ENCODE measurements at regions not wholly inside any gene's neighbourhood (a gene's known extent, or its start where the extent isn't known, plus 50 kb on each side); places are given as distances from the start of the nearest gene placed in this dataset.

GRCh38 chr12:77131977-77132490 is 66.7 kb upstream of the E2F7 start:
- Histone ChIP-seq H4K20me1 (ENCODE audit: insufficient read depth) (no peaks in the 10 kb centered on the region), H3K4me3 (ENCODE audit: low read depth in 2 of 2, low read length in 1 of 2) (no peak overlapping the region), H3K4me1 (ENCODE audit: control insufficient read depth in 1 of 2, insufficient read depth in 2 of 2, low read depth in 1 of 2, low read length in 1 of 2) (no peaks in the 10 kb centered on the region; a peak in 1 of 4 replicates), H2AFZ (ENCODE audit: low read depth) (no peak overlapping the region), H3K27ac (ENCODE audit: low read depth in 2 of 2, low read length in 1 of 2) (no peak overlapping the region), H3K4me2 (no peak overlapping the region), H3K27me3 (ENCODE audit: insufficient read depth) (no peaks in the 10 kb centered on the region), H3K9me3 (no peaks in the 10 kb centered on the region), H3F3A (replicated peaks; ENCODE audit: insufficient read depth) (no peaks in the 10 kb centered on the region), H3K79me2 (ENCODE audit: insufficient read depth) (no peaks in the 10 kb centered on the region), H3K9ac (no peak overlapping the region), H3K9me2 (no peaks in the 10 kb centered on the region), H3K36me3 (replicated peaks in 1 of 2; ENCODE audit: control insufficient read depth in 1 of 2, insufficient read depth in 2 of 2, low read length in 1 of 2) (no peaks in the 10 kb centered on the region)
- TF ChIP-seq EZH2phosphoT487 (IDR thresholded peaks at IDR 0.05; ENCODE audit: borderline replicate concordance, low read depth) (no peak), RXRA (IDR thresholded peaks at IDR 0.05; ENCODE audit: borderline replicate concordance, low read depth) (no peak), FOXM1 (IDR thresholded peaks at IDR 0.05; ENCODE audit: low read depth) (no peak), YY1 (IDR thresholded peaks at IDR 0.05; ENCODE audit: low read depth) (no peak), MXI1 (IDR thresholded peaks at IDR 0.05; ENCODE audit: low read depth, low read length) (no peak), CHD2 (IDR thresholded peaks at IDR 0.05; ENCODE audit: low read length, partially characterized antibody) (no peak), GATA2 (CRISPR knock-in tag; IDR thresholded peaks at IDR 0.05) (no peak), NRF1 (IDR thresholded peaks at IDR 0.05; ENCODE audit: low read depth, low read length) (no peak), GABPA (IDR thresholded peaks at IDR 0.05; ENCODE audit: low read depth) (no peak), REST (IDR thresholded peaks at IDR 0.05; ENCODE audit: low read depth, low read length) (no peak), FOSL2 (IDR thresholded peaks at IDR 0.05; ENCODE audit: borderline replicate concordance, low read depth) (no peak), ELF1 (IDR thresholded peaks at IDR 0.05) (no peak), TAF1 (IDR thresholded peaks at IDR 0.05; ENCODE audit: borderline replicate concordance, low read depth, low read length) (no peak), SIN3A (IDR thresholded peaks at IDR 0.05; ENCODE audit: borderline replicate concordance, low read depth, low read length) (no peak), EP300 (IDR thresholded peaks at IDR 0.05; ENCODE audit: borderline replicate concordance in 1 of 2, low read depth in 1 of 2, low read length in 1 of 2) (no peak)
- TF ChIP-seq, protein P1, sequence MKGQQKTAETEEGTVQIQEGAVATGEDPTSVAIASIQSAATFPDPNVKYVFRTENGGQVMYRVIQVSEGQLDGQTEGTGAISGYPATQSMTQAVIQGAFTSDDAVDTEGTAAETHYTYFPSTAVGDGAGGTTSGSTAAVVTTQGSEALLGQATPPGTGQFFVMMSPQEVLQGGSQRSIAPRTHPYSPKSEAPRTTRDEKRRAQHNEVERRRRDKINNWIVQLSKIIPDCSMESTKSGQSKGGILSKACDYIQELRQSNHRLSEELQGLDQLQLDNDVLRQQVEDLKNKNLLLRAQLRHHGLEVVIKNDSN (IDR thresholded peaks at IDR 0.05; ENCODE audit: borderline replicate concordance, low read depth): no peak
- TF ChIP-seq, protein P2, sequence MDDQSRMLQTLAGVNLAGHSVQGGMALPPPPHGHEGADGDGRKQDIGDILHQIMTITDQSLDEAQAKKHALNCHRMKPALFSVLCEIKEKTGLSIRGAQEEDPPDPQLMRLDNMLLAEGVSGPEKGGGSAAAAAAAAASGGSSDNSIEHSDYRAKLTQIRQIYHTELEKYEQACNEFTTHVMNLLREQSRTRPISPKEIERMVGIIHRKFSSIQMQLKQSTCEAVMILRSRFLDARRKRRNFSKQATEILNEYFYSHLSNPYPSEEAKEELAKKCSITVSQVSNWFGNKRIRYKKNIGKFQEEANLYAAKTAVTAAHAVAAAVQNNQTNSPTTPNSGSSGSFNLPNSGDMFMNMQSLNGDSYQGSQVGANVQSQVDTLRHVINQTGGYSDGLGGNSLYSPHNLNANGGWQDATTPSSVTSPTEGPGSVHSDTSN (IDR thresholded peaks at IDR 0.05): no peak
- ChIA-PET POLR2A (no interaction called here), CTCF (interaction anchor here (0.9 kb wide), 1 partner anchor 10 kb away, joined by 3 read pairs; no protein-coding TSS in a partner anchor)
- WGBS (ENCODE audit: low lambda C conversion rate): 39% methylated on average over 2 of the region's 2 CpGs
- DNase-seq: no peak
